ENCODE measurements at regions not wholly inside any gene's neighbourhood (a gene's known extent, or its start where the extent isn't known, plus 50 kb on each side); places are given as distances from the start of the nearest gene placed in this dataset.
A peak's percentile ranks its signal among the peaks of the same experiment; 100 is the strongest.
"Not testable (repeated sequence)": the region's sequence is repeated elsewhere in the genome, so short reads cannot be mapped to it uniquely, and the experiment has no call there.

GRCh38 chr21:23639721-23640120 lies 1967.6 kb downstream of the MRPL39 start:
- intact Hi-C loops (cut with DNase I) = no loop called here
- no peak for ATAC-seq (ENCODE audit: poor library complexity)

GRCh38 chr21:23638131-23638695 lies 1969.1 kb downstream of the MRPL39 start:
- intact Hi-C loops (cut with DNase I) = no loop called here
- ATAC-seq (ENCODE audit: poor library complexity) (no peak), DNase-seq (no peak)

More at GRCh38 chr21:23639721-23640120, 1967.6 kb downstream of the MRPL39 start:
- DNase-seq = no peak

GRCh38 chr21:23633447-23633940 lies 1973.8 kb downstream of the MRPL39 start:
- ATAC-seq (ENCODE audit: poor library complexity) (no peak), DNase-seq (no peak)
- intact Hi-C loops (cut with DNase I) = no loop called here

- no peak for DNase-seq
- intact Hi-C loops (cut with DNase I) = no loop called here
Observed at GRCh38 chr21:23624281-23624680, 1983.0 kb downstream of the MRPL39 start.

GRCh38 chr21:23613014-23613413 lies 1994.3 kb downstream of the MRPL39 start:
- ATAC-seq (ENCODE audit: poor library complexity) = no peak
- intact Hi-C loops (cut with DNase I) = no loop called here

More at GRCh38 chr21:23624281-23624680, 1983.0 kb downstream of the MRPL39 start:
- peak; percentile 88 for ATAC-seq (ENCODE audit: poor library complexity)

GRCh38 chr21:23612210-23612609 lies 1995.1 kb downstream of the MRPL39 start:
- intact Hi-C loops (cut with DNase I) = no loop called here
- DNase-seq (no peak), ATAC-seq (ENCODE audit: poor library complexity) (no peak)

More at GRCh38 chr21:23613014-23613413, 1994.3 kb downstream of the MRPL39 start:
- no peak for DNase-seq

- intact Hi-C loops (cut with DNase I) = no loop called here
- ATAC-seq (ENCODE audit: poor library complexity) = no peak
Observed at GRCh38 chr21:23607782-23608431, 1999.4 kb downstream of the MRPL39 start.

GRCh38 chr21:23601549-23601948 lies 2005.7 kb downstream of the MRPL39 start:
- DNase-seq = no peak
- no peak for ATAC-seq (ENCODE audit: poor library complexity)
- intact Hi-C loops (cut with DNase I) = no loop called here

More at GRCh38 chr21:23607782-23608431, 1999.4 kb downstream of the MRPL39 start:
- DNase-seq = no peak

- no peak for DNase-seq
- ATAC-seq (ENCODE audit: poor library complexity) = no peak
- intact Hi-C loops (cut with DNase I) = no loop called here
Observed at GRCh38 chr21:23593582-23593981, 2013.7 kb downstream of the MRPL39 start.

GRCh38 chr21:23585419-23585818 lies 2021.9 kb downstream of the MRPL39 start:
- intact Hi-C loops (cut with DNase I) = no loop called here
- DNase-seq = no peak
- no peak for ATAC-seq (ENCODE audit: poor library complexity)

- DNase-seq = no peak
- ATAC-seq (ENCODE audit: poor library complexity) = no peak
- intact Hi-C loops (cut with DNase I) = no loop called here
Observed at GRCh38 chr21:23579573-23579972, 2027.7 kb downstream of the MRPL39 start.

- DNase-seq = no peak
- ATAC-seq (ENCODE audit: poor library complexity) = no peak
- intact Hi-C loops (cut with DNase I) = no loop called here
Observed at GRCh38 chr21:23578027-23578426, 2029.3 kb downstream of the MRPL39 start.

GRCh38 chr21:23574932-23575331 lies 2032.3 kb downstream of the MRPL39 start:
- no peak for DNase-seq
- ATAC-seq (ENCODE audit: poor library complexity) = no peak
- intact Hi-C loops (cut with DNase I) = no loop called here

GRCh38 chr21:23548924-23549323 lies 2058.4 kb downstream of the MRPL39 start:
- ATAC-seq (ENCODE audit: poor library complexity); DNase-seq; intact Hi-C loops (cut with DNase I): not testable (repeated sequence)

- ATAC-seq (ENCODE audit: poor library complexity) = peak; percentile 92
- intact Hi-C loops (cut with DNase I) = no loop called here
- no peak for DNase-seq
Observed at GRCh38 chr21:23543333-23543732, 2063.9 kb downstream of the MRPL39 start.

- DNase-seq (no peak), ATAC-seq (ENCODE audit: poor library complexity) (no peak)
- intact Hi-C loops (cut with DNase I) = no loop called here
Observed at GRCh38 chr21:23542097-23542496, 2065.2 kb downstream of the MRPL39 start.

GRCh38 chr21:23541571-23541970 lies 2065.7 kb downstream of the MRPL39 start:
- no peak for DNase-seq
- intact Hi-C loops (cut with DNase I) = no loop called here
- ATAC-seq (ENCODE audit: poor library complexity) = no peak

- intact Hi-C loops (cut with DNase I) = no loop called here
- ATAC-seq (ENCODE audit: poor library complexity) (no peak), DNase-seq (no peak)
Observed at GRCh38 chr21:23534850-23535249, 2072.4 kb downstream of the MRPL39 start.

GRCh38 chr21:23531444-23531843 lies 2075.8 kb downstream of the MRPL39 start:
- no peak for ATAC-seq (ENCODE audit: poor library complexity)
- no peak for DNase-seq
- intact Hi-C loops (cut with DNase I) = no loop called here

GRCh38 chr21:23524685-23525084 lies 2082.6 kb downstream of the MRPL39 start:
- DNase-seq = no peak
- intact Hi-C loops (cut with DNase I) = no loop called here
- no peak for ATAC-seq (ENCODE audit: poor library complexity)
